T-helper 22 cell (primary cell): ENCODE measurements at regions not wholly inside any gene's neighbourhood (a gene's known extent, or its start where the extent isn't known, plus 50 kb on each side); places are given as distances from the start of the nearest gene placed in this dataset.

ENCODE experiments used
- DNase-seq: peaks from one replicate; pipeline ENCODE4 v3.0.0-alpha.2; 2020; ENCODE audit warnings: low read depth

DNA sequence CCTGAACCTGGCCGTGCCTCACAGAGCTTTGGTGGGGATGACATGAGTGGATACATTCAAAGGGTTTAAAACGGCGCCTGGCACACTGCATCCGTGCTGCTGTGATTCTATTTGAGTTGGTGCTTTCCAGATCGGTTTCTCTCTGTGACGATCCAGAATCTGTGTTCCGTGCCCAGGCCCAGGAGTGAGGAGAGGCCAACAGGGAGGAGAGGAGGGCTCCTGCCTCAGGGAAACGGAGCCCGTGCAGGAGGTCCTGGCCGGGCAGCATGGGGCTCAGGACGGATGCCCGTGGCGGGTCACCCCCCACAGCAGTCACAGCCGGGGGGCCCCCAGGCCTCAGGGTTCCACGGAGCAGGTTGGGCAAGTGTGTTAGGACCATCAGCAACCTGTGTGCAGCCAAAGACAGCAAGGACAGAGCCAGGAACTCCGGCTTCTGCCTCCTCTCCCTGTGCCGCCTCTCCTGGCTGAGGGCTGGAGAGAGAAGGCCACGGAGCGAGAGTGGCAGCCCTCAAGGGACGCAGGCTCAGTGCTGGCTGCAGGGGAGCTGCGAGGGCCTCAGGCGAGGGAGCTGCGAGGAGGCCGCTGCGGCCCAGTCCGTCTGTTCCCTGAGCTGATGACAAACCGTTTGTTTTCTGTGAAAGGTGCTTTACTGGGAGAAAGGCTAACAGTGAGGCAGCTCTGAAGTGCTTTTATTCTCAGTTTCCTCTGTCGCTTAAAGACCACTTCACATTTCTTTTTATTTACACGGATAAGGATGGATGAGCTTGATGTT is 99.3 kb downstream of the METRNL start:
- no peak for DNase-seq

DNA sequence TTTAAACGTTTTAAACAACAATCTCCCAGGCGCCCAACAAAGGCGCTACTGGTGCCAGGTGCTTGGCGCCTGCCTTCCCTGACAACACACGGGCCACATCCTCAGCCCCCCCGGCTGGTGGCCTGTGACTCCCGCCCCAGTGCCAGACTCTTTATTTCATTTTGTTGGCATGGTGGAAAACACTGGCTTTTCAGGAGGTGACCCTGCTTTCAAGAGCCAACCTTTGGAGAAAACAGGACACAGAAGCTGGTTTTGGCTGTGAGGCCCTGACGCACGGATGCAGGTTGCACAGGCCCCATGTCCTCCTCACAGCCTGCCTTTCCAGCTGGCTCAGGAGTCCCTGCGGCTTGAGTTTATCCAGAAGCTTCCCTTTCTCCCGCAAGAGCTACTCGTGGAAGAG is 100.0 kb downstream of the METRNL start:
- no peak for DNase-seq

DNA sequence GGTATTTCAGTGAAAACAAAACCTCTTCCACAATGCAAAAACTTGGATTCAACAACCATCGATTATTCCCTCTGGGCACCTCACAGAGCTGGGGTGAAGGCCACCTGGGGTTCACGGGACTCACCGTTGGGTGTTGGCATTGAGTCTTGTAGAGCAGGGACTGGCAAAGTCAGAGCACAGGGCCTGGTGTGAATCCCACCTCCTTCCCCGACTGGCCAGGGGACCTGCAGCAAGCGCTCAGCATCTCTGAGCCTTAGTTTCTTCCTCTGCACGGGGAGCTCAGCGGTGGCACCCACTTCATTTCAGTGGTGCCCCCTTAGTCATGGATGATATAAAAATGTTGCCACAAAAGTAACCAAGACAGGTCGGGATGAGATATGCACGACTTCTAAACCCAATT is 100.4 kb downstream of the METRNL start:
- no peak for DNase-seq

DNA sequence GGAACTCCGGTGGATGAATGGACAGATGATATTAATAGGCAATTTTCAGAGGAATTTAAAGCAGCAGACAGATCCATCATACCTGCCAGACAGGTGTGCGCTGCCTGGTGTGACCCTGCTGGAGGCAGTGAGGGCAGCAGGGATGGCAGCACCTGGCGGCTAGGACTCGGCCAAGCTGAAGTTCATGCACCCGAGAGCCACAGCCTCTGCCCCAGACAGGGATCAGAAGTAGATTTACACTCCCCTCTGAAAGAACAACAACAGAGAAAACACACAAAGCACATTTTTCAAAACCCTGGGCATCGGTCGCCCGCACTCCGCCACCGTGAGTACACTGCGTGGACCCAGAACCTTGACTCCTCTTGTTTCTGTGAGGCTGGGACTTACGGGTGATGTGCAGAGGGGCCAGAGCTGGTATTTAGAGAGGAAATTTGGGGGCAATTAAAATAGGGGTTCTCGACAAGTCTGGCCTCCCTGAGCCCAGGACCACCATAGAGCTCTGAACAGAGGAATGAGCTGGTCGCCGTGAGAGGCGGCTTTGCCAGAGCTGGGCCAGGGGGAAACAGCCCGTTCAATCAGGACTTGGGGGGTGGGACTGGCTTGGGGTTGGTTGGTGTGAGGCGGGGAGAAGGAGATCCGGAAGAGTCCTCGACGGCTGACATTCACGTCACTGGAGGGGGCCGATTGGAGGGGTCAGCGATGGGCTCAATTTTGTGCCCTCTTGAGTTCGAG is 101.0 kb downstream of the METRNL start:
- DNase-seq: no peak

DNA sequence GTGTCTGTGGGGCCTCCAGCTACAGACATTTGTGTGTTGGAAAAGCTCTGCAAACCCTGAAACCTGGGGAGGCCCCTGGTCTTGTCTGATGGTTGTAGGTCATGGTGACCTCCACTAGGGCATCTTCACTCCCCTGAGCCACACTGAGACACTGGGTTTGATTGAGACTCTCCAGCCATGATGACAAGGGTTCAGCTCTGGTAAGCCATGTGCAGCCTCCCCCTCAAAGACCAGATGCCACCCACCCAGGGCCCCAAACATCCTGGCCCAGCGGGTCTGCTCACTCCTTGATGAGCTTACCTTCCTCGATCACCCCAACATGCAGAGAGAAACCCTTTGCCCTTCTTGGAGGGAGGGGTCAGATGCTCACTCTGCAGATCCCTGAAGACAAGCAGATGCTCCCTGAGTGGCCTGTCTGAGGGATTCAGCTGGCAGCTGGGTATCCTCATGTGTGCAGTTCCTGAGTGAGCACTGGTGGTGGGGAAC is 101.6 kb downstream of the METRNL start:
- DNase-seq: no peak

DNA sequence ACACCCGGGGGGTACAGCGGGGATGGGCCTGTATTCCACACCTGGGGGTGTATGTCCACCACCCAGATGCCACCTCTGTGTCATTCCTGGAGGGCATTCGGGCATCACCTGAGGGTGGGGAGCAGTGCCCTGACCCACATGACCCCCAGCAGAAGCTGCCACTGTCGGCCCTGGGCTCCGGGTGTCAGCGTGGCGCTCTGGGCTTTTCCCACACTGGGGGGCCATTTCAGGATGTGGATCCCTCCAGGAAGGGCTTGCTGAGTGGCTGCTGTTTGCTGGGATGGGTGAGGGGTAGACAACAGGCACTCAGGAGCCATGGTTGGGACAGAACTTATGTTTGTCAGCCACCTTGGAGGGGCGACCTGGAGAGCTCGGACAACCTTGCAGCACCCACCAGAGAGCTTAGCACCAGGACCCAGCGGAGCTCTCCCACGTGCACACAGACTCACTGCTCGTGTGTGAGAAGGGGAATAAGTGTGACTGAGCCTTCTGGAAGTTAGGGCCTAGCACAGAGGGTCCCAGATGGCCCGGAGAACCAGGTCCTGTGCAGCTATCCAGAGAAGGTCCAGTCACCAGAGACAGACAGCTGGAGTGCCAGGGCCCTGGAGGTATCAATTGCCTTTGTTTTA is 102.7 kb downstream of the METRNL start:
- DNase-seq: no peak

DNA sequence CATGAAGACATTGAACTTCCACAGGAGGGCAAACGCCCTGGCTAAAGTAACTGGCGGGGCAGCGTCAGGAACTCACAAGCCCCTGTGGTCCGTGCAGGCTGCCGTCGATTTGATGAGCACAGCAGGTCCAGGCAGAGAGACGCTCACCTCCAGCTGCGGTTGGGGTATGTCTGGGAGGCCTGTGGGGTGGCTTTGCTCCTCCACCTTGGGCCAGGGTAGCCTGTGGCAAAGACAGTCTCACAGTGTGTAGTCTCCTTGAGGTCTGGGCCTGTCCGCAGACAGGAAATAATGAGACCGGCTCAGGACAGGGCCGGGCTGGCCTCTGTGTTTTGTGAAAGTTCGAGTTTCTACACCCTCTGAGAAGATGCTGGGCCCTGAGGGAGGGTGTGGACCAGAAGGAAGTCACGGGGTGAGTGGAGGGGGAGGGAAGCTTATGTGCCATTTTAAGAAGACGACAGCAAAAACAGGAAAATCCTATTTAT is 103.3 kb downstream of the METRNL start:
- no peak for DNase-seq

DNA sequence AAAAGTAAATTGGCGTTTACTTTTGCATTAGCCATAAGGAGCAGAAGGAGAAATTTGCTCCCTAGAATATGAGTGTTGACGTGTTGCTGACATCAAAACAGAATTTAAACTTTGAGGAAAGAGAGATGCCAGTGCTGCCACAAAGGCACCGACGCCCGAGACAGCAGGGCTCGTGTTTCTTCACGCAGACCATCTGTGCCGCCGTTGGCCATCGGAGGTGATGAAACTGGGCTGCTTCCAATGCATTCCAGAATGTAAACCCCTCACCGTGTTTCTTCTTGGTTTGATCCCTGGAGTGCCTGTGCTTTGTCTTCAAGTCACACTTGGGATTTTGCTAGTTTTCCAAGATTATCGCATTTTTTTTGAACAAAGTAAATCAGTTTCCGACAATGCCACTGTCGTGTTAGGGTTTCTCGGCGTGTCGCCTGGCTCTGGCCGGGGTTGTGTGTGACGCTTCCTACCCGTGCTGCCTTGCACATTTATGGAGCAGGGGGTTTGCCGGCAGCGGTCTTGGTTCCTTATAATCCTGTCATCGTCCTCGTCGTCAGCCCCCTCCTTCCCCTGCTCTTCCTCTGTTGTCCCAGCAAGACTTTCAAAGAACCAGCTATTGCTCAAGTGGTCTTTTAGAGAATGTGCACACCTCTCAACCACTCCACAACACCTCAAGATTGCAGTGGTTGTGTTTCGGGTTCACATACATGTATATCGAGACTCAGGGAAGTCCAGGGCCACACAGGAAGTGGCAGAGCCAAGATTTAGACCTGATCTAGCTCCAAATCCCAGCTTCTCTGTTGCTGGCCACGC is 103.9 kb downstream of the METRNL start:
- DNase-seq: no peak

DNA sequence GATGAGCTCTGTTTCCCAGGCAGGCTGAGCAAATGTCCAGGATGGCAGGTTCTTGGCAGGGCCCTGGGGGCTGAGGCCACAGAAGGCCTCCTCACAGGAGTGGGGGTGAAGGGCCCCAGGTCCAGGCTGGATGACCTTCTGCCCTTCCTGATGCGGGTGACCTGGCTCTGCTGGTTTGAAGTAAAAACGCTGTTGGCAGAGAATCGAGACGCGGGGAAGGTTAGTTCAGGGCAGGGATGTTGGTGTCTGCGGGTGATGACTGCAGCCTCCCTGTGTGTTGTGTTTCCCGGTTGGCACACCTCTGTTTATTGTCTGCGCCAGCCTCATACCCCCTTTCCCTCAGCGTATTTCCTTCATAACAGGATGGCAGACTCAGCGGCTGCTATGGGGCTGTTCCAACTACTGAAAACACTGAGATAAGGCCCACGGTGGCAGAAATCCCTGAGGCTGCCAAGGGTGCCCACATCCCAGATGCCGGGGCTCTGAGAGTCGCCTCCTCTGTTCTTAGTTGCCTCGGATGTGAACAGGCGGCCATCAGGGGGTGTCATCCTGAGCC is 104.6 kb downstream of the METRNL start:
- no peak for DNase-seq

DNA sequence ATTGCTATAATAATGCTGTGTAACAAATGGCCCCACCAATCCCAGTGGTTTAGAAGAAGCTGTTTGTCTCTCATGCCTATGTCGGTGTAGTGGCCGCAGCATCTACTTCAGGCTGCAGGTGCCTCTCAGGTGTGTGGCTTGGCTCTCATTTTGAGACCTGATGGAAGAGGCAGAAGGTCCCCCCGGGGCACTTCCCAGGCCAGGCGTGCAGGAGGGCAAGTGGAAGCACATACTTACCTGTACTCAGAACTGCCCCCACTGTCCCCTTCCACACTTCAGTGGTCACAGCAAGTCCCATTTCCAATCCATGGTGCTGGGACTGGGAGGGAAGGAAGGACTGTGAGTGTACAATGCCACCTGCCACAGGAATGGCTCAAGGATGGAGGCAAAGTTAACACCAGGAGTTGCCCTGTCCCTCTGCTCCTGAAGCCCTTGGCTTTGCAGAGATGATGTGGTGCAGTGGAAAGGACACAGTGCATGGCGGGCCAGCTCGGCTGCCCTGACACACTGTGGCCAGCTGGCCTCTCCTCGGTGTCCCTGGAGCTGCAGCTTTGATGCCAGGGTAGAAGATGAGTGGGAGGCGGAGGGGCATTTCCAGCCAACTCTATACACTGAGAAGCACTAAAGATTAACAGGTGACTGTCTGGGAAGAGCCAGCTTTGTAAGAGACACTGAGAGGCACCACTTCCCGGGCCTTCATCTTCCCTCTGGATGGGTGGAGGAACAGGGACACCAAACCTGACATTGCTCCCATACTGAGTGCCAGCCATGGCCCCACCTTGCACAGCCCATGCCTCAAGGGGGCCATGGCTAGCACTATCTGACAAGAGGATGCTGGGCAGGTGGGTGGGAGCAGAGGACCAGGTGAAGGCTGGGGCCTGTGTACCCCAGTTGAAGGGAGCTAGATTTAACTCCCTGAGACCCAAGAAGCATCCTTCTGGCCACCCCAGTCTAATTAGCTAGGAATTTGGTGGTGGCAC is 105.9 kb downstream of the METRNL start:
- DNase-seq: no peak

DNA sequence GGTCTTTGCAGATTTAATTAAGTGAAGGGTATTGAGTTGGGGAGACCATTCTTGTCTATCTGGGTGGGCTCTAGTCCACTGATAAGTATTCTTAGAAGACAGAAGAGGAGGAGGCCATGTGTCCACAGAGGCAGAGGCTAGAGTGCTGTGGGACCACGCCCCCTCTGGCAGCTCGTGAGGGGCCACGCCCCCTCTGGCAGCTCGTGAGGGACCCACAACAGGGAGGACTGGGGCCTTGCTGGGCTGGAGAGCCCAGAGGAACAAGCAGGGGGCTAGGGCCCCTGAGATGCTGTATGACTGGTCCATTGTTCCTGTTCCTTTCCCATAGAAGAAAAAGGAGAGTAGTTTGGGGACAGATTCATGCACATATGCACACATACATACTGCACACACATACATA is 106.8 kb downstream of the METRNL start:
- no peak for DNase-seq

DNA sequence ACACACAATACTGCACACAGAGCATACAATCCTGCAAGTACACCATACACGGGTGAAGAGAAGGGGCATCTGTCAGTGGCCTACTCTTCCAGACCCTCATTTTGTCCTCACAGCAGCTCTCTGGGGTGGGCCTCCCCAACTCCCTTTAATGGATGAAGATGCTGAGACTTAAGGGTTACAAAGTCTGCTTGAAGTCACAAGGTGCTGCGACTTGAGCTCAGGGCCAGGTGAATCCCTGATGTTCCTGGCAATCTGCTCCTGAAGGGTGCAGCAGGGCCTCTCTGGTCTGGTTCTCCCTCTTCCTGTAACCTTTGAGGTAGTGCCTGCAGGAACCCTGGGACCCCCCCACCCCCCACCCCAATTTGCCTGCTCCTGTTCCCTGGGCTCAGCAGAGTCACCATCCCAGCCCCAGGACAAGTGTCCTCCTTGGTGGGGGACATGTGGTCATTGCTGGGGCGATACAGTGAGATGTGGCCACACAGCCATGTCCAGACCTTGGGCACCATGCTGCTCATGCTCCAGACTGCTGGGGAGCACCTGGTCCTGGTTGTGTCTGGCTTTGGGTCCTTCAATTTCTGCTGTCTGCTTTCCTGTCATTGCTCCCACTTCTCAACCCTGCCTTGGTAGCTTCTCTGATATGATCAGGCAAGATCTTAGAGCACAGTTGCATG is 107.5 kb downstream of the METRNL start:
- no peak for DNase-seq

DNA sequence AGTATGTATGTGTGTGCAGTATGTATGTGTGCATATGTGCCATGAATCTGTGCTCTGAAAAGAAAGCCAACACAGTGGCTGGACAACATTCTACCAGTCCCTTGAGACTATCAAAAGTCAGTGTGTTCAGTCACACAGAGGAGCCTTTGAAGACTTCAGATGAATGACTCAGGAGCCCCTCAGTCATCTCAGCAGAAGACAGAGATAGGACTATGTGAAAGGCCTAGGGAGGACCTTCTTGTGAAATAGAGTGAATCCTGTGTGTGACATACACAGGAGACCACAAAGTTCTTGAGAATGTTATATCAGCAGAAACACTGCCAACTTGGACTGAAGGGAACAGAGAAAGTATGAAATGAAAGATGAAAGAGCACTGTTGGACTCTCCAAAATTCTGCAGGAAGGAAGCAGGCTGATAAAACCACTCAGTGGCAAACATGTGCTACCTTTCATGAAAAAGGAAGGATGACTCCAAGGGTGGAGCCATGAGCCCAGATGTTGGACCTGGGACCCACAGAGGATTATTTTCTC is 108.4 kb downstream of the METRNL start:
- no peak for DNase-seq

DNA sequence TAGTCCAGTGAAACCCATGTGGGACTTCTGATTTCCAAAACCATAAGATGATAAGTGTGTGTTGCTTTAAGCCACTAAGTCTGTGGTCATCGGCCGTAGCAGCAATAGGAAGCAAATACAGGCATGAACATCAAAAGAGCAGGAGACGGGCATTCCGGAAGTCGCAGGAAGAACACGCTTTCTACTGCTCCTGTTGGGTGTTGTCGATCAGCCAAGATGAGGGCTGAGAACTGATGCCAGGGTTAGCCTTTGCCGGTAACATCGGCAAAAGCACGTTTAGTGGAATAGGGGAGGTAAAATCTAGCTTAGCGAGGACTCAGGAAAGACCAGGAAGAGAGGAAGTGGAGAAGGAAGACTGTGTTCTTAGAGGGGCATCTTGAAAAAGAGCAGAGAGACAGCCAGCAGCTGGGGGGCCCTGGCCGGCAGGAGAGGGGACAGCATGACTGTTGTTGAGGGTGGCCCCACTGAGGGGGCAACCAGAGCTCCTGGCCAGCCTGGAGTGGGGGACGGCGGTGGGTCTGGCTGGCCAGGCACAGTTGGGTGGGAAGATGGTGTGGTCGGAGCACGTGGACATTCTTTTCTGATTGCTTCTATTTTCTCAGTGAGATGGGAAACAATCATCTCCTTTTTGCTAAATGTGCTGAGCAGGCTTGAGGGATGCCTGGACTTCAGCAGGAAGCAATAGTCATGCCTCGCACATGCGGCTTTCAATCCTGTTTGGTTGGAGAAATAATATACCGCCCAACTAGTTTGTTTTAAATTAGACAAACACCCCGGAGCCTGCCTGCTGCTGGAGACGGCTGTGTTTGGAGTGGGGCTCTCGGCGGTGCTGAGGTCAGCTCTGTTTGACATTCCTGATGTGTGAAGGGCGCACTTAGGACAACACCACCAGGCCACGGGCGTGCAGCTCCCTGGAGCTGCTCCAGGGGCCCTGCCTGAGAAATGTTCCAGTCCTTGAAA is 109.9 kb downstream of the METRNL start:
- DNase-seq: no peak

DNA sequence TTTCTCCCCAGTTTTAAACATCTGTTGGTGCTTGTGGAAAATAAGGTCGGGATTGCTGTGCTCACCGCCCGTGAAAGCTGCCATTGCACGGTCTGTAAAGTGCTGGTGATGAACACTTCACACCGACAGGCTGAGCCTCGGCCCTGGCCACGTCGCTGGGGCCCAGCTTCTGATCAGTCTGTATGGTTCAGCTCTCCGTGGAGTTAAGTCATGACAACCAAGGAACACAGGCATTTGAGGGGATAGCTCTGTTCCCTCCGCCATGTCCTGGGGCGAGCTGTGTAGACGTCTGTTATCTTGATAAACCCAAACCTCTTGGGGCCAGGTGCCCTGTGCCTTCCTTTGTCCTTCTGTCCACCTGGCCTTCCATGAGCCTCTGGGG is 110.6 kb downstream of the METRNL start:
- no peak for DNase-seq

DNA sequence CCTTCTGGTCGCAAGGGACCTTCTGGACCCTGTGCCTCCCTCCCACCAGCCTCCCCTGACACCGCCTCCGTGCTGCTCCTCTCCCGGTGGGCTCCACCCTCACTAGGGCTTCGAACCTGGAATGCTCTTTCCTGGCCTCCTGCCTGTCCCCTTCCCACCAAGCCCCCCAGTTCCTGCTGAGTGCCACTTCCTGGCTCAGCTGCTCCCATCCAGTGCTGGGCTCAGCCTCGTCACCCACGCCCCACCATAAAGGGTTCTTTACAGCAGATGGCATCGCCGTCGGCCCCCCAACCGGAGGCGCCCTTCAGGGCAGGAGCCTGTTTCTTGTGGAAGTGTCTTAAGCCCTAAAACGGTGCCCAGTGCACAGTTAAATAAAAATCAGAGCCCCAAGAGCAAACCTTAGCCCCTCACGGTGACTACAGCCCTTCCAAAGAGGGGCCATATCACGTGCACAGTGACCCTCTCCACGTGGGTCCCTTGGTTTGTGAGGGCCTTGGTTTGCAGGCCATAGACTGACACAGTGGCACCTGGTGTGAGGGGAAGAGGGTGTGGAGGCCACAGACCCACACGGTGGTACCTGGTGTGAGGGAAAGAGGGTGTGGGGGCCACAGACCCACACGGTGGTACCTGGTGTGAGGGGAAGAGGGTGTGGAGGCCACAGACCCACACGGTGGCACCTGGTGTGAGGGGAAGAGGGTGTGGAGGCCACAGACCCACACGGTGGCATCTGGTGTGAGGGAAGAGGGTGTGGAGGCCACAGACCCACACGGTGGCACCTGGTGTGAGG is 111.4 kb downstream of the METRNL start:
- no peak for DNase-seq

DNA sequence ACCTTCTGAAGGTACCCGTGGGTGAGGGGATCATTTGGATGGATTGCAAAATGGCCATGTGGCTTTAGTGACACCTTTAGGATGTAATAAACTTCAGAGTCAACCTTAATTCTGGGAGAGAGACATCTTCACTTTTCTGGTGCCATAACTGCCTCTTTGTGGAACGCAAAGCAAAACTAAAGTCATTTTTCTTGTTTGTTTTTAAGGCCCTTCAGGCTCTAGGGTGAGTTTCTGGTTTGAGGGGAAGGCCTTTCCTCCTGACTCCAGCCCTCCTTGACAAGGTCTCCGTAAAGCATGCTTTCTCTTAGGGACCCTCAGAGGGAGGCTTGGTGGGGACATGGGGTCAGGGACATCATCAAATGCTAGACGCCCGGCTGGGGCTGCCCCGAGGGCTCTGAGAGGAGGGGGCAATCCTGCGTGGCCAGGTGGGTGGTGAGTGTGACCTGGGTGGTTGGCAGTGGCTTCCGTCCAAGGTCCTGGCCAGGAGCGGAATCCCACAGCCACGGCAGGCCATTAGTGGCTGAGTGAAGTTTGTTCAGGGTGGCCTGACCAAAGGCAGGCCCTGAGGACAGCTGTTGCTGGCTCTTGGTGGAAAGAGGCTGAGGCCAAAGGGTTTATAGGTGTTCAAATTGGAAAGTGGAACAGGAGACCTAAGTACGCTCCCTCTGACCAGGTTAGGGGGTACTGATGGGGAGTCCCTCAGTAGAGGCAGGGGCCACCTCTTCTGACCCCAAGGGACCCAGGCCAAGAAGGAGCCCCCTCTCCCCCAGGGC is 112.2 kb downstream of the METRNL start:
- no peak for DNase-seq
